Stimulated activated effector memory CD8-positive, alpha-beta T cell treated with anti-CD3 and anti-CD28 coated beads, Interleukin-12 subunit alpha, Interleukin-12 subunit beta, amount 100 ng/mL, for 72 hours (primary cell): ENCODE measurements at regions not wholly inside any gene's neighbourhood (a gene's known extent, or its start where the extent isn't known, plus 50 kb on each side); places are given as distances from the start of the nearest gene placed in this dataset.

ENCODE experiments used
- ATAC-seq: fragments of 150-1000 bp; cut with Tn5 transposase; 2 replicates; pipeline ENCODE4 v1.10.0; 2021
- DNase-seq, 2 donors: peaks; one replicate each; pipeline ENCODE4 v3.0.0; 2021 to 2022; ENCODE audit warnings: low spot score in 2 of 2
- H3K27ac Mint-ChIP-seq: one replicate; pipeline ENCODE4 v1.8.0; 2022; ENCODE audit warnings: mild to moderate bottlenecking, mixed read lengths
- H3K36me3 Mint-ChIP-seq: one replicate; pipeline ENCODE4 v1.8.0; 2022; ENCODE audit warnings: mild to moderate bottlenecking, mixed read lengths
- H3K4me1 Mint-ChIP-seq: one replicate; pipeline ENCODE4 v1.8.0; 2022; ENCODE audit warnings: mixed read lengths
- H3K4me3 Mint-ChIP-seq: one replicate; pipeline ENCODE4 v1.8.0; 2022; ENCODE audit warnings: mild to moderate bottlenecking, mixed read lengths
- H3K9me3 Mint-ChIP-seq: one replicate; pipeline ENCODE4 v1.8.0; 2022; ENCODE audit warnings: mixed read lengths

- Mint-ChIP-seq H3K4me3 (no peak overlapping the region), H3K27ac (no peak overlapping the region), H3K9me3 (peaks cover 20% of the 10 kb centered on the region), H3K4me1 (no peaks in the 10 kb centered on the region), H3K36me3 (no peaks in the 10 kb centered on the region)
- DNase-seq: no peak
- ATAC-seq: peak; percentile 37
These were observed 205.4 kb upstream of the CDH2 start for GRCh38 chr18:28382215-28382879.

- no peaks in the 10 kb centered on the region for H3K4me1 Mint-ChIP-seq
- H3K9me3 Mint-ChIP-seq: peaks cover 22% of the 10 kb centered on the region
- no peaks in the 10 kb centered on the region for H3K36me3 Mint-ChIP-seq
- DNase-seq: no peak
- ATAC-seq: no peak
- H3K27ac Mint-ChIP-seq: no peak overlapping the region
- H3K4me3 Mint-ChIP-seq: no peak overlapping the region
These were observed 195.3 kb upstream of the CDH2 start for GRCh38 chr18:28372186-28372585.

- Mint-ChIP-seq H3K27ac (no peak overlapping the region), H3K4me1 (no peaks in the 10 kb centered on the region), H3K4me3 (no peak overlapping the region), H3K36me3 (no peaks in the 10 kb centered on the region), H3K9me3 (peaks cover 14% of the 10 kb centered on the region)
- no peak for ATAC-seq
- no peak for DNase-seq
These were observed 189.7 kb upstream of the CDH2 start for GRCh38 chr18:28366676-28367075.

- Mint-ChIP-seq H3K4me3 (no peak overlapping the region), H3K27ac (no peak overlapping the region), H3K9me3 (peaks cover 14% of the 10 kb centered on the region), H3K36me3 (no peaks in the 10 kb centered on the region), H3K4me1 (no peaks in the 10 kb centered on the region)
- ATAC-seq (no peak), DNase-seq (no peak)
These were observed 188.5 kb upstream of the CDH2 start for GRCh38 chr18:28365411-28365831.

GRCh38 chr18:28363124-28363523 is 186.2 kb upstream of the CDH2 start:
- no peaks in the 10 kb centered on the region for H3K4me1 Mint-ChIP-seq
- no peak for DNase-seq
- H3K36me3 Mint-ChIP-seq: no peaks in the 10 kb centered on the region
- peaks cover 14% of the 10 kb centered on the region for H3K9me3 Mint-ChIP-seq
- no peak overlapping the region for H3K4me3 Mint-ChIP-seq
- no peak for ATAC-seq
- H3K27ac Mint-ChIP-seq: no peak overlapping the region

- Mint-ChIP-seq H3K4me1 (no peaks in the 10 kb centered on the region), H3K9me3 (peaks cover 12% of the 10 kb centered on the region), H3K4me3 (no peak overlapping the region), H3K36me3 (no peaks in the 10 kb centered on the region), H3K27ac (no peak overlapping the region)
- DNase-seq: no peak
- no peak for ATAC-seq
These were observed 182.2 kb upstream of the CDH2 start for GRCh38 chr18:28359176-28359575.

GRCh38 chr18:28357766-28358401 is 181.0 kb upstream of the CDH2 start:
- H3K27ac Mint-ChIP-seq: no peak overlapping the region
- H3K36me3 Mint-ChIP-seq: no peaks in the 10 kb centered on the region
- H3K4me3 Mint-ChIP-seq: no peak overlapping the region
- ATAC-seq (no peak), DNase-seq (no peak)
- peaks cover 14% of the 10 kb centered on the region for H3K9me3 Mint-ChIP-seq
- H3K4me1 Mint-ChIP-seq: no peaks in the 10 kb centered on the region

- no peak for ATAC-seq
- Mint-ChIP-seq H3K4me1 (no peaks in the 10 kb centered on the region), H3K36me3 (no peaks in the 10 kb centered on the region), H3K4me3 (no peak overlapping the region), H3K27ac (no peak overlapping the region), H3K9me3 (peaks cover 17% of the 10 kb centered on the region)
- no peak for DNase-seq
These were observed 173.9 kb upstream of the CDH2 start for GRCh38 chr18:28350821-28351220.

GRCh38 chr18:28342231-28342630 is 165.3 kb upstream of the CDH2 start:
- DNase-seq (no peak), ATAC-seq (no peak)
- H3K4me3 Mint-ChIP-seq: no peak overlapping the region
- H3K36me3 Mint-ChIP-seq: no peaks in the 10 kb centered on the region
- H3K27ac Mint-ChIP-seq: no peak overlapping the region
- H3K9me3 Mint-ChIP-seq: peaks cover 18% of the 10 kb centered on the region
- no peaks in the 10 kb centered on the region for H3K4me1 Mint-ChIP-seq

- no peaks in the 10 kb centered on the region for H3K4me1 Mint-ChIP-seq
- H3K4me3 Mint-ChIP-seq: no peak overlapping the region
- H3K9me3 Mint-ChIP-seq: peaks cover 18% of the 10 kb centered on the region
- no peak overlapping the region for H3K27ac Mint-ChIP-seq
- ATAC-seq (no peak), DNase-seq (no peak)
- H3K36me3 Mint-ChIP-seq: no peaks in the 10 kb centered on the region
These were observed 161.4 kb upstream of the CDH2 start for GRCh38 chr18:28338316-28338715.

- ATAC-seq: no peak
These were observed 157.6 kb upstream of the CDH2 start for GRCh38 chr18:28334516-28334915.

GRCh38 chr18:28332071-28332470 is 155.1 kb upstream of the CDH2 start:
- H3K4me1 Mint-ChIP-seq: no peaks in the 10 kb centered on the region
- H3K9me3 Mint-ChIP-seq: peaks cover 7% of the 10 kb centered on the region
- no peak overlapping the region for H3K27ac Mint-ChIP-seq
- H3K4me3 Mint-ChIP-seq: no peak overlapping the region
- H3K36me3 Mint-ChIP-seq: no peaks in the 10 kb centered on the region
- ATAC-seq (no peak), DNase-seq (no peak)

More at GRCh38 chr18:28334516-28334915, 157.6 kb upstream of the CDH2 start:
- DNase-seq: no peak
- H3K9me3 Mint-ChIP-seq: peaks cover 16% of the 10 kb centered on the region
- no peaks in the 10 kb centered on the region for H3K36me3 Mint-ChIP-seq
- no peak overlapping the region for H3K4me3 Mint-ChIP-seq
- H3K4me1 Mint-ChIP-seq: no peaks in the 10 kb centered on the region
- H3K27ac Mint-ChIP-seq: no peak overlapping the region

GRCh38 chr18:28331551-28331950 is 154.6 kb upstream of the CDH2 start:
- DNase-seq (no peak), ATAC-seq (no peak)
- H3K4me1 Mint-ChIP-seq: no peaks in the 10 kb centered on the region
- H3K27ac Mint-ChIP-seq: no peak overlapping the region
- no peak overlapping the region for H3K4me3 Mint-ChIP-seq
- H3K36me3 Mint-ChIP-seq: no peaks in the 10 kb centered on the region
- peaks cover 7% of the 10 kb centered on the region for H3K9me3 Mint-ChIP-seq

GRCh38 chr18:28313602-28314001 is 136.7 kb upstream of the CDH2 start:
- Mint-ChIP-seq H3K4me3 (no peak overlapping the region), H3K36me3 (no peaks in the 10 kb centered on the region), H3K9me3 (peaks cover 26% of the 10 kb centered on the region), H3K4me1 (no peaks in the 10 kb centered on the region), H3K27ac (no peak overlapping the region)
- no peak for DNase-seq
- ATAC-seq: no peak

- Mint-ChIP-seq H3K27ac (no peak overlapping the region), H3K9me3 (peaks cover 14% of the 10 kb centered on the region), H3K36me3 (no peaks in the 10 kb centered on the region), H3K4me3 (no peak overlapping the region), H3K4me1 (no peaks in the 10 kb centered on the region)
- DNase-seq (no peak), ATAC-seq (no peak)
These were observed 111.9 kb upstream of the CDH2 start for GRCh38 chr18:28288784-28289183.

- DNase-seq: no peak
- no peaks in the 10 kb centered on the region for H3K36me3 Mint-ChIP-seq
- no peaks in the 10 kb centered on the region for H3K4me1 Mint-ChIP-seq
- no peak overlapping the region for H3K27ac Mint-ChIP-seq
- H3K9me3 Mint-ChIP-seq: peaks cover 14% of the 10 kb centered on the region
- H3K4me3 Mint-ChIP-seq: no peak overlapping the region
- ATAC-seq: no peak
These were observed 110.2 kb upstream of the CDH2 start for GRCh38 chr18:28287146-28287545.
